SK-N-SH treated with all-trans-retinoic acid at 6 μM for 48 hours (cell line): ENCODE measurements at regions not wholly inside any gene's neighbourhood (a gene's known extent, or its start where the extent isn't known, plus 50 kb on each side); places are given as distances from the start of the nearest gene placed in this dataset.

ENCODE experiments used
- ATAC-seq: fragments of 200-7000 bp; cut with Tn5 transposase; 3 replicates; pipeline ENCODE4 v1.9.1; 2020; ENCODE audit warnings: mild to moderate bottlenecking, moderate library complexity
- ARNTL ChIP-seq: fragments of 450-650 bp; formaldehyde crosslinking; IDR thresholded peaks from 2 replicates; pipeline ENCODE4 v1.5.0; 2020; ENCODE audit warnings: low read depth, mild to moderate bottlenecking, moderate library complexity, borderline replicate concordance
- BACH2 ChIP-seq: fragments of 250-450 bp; sonication (Bioruptor Pico); IDR thresholded peaks from 2 replicates; pipeline ENCODE4 v1.9.0; 2021; ENCODE audit warnings: mild to moderate bottlenecking, borderline replicate concordance
- CSDC2 ChIP-seq: fragments of 250-450 bp; sonication (Bioruptor Pico); IDR thresholded peaks from 2 replicates; pipeline ENCODE4 v1.5.0; 2020; ENCODE audit warnings: mild to moderate bottlenecking, moderate library complexity
- ESRRG ChIP-seq: fragments of 250-450 bp; sonication (Bioruptor Pico); IDR thresholded peaks from 2 replicates; pipeline ENCODE4 v1.6.1; 2021; ENCODE audit warnings: mild to moderate bottlenecking
- GLIS3 ChIP-seq: fragments of 250-450 bp; sonication (Bioruptor Pico); IDR thresholded peaks from 2 replicates; pipeline ENCODE4 v1.5.0; 2020; ENCODE audit warnings: mild to moderate bottlenecking, moderate library complexity
- ISL1 ChIP-seq: fragments of 250-450 bp; sonication (Bioruptor Pico); IDR thresholded peaks from 2 replicates; pipeline ENCODE4 v2.1.2; 2022; ENCODE audit warnings: mild to moderate bottlenecking, moderate library complexity
- OSR1 ChIP-seq: fragments of 250-450 bp; sonication (Bioruptor Pico); IDR thresholded peaks from 2 replicates; pipeline ENCODE4 v1.8.0; 2022; ENCODE audit warnings: moderate library complexity, mild to moderate bottlenecking, inconsistent platforms
- PPARA ChIP-seq: fragments of 250-450 bp; sonication (Bioruptor Pico); IDR thresholded peaks from 2 replicates; pipeline ENCODE4 v1.5.0; 2020; ENCODE audit warnings: mild to moderate bottlenecking, borderline replicate concordance
- RARB ChIP-seq: fragments of 250-450 bp; sonication (Bioruptor Pico); IDR thresholded peaks from 2 replicates; pipeline ENCODE4 v1.8.0; 2021; ENCODE audit warnings: mild to moderate bottlenecking, moderate library complexity
- TCF4 ChIP-seq: fragments of 250-450 bp; sonication (Bioruptor Pico); IDR thresholded peaks from 2 replicates; pipeline ENCODE4 v1.8.0; 2021; ENCODE audit warnings: mild to moderate bottlenecking, moderate library complexity, borderline replicate concordance
- TOX ChIP-seq: fragments of 250-450 bp; sonication (Bioruptor Pico); IDR thresholded peaks from 2 replicates; pipeline ENCODE4 v1.8.0; 2021; ENCODE audit warnings: mild to moderate bottlenecking, moderate library complexity, borderline replicate concordance
- ZC3H10 ChIP-seq: fragments of 250-450 bp; sonication (Bioruptor Pico); IDR thresholded peaks from 2 replicates; pipeline ENCODE4 v1.5.1; 2021; ENCODE audit warnings: mild to moderate bottlenecking, moderate library complexity
- ZFP3 ChIP-seq: fragments of 250-450 bp; sonication (Bioruptor Pico); IDR thresholded peaks from 2 replicates; pipeline ENCODE4 v1.5.0; 2020; ENCODE audit warnings: mild to moderate bottlenecking, moderate library complexity
- ZFP30 ChIP-seq: fragments of 450-650 bp; formaldehyde crosslinking; IDR thresholded peaks from 2 replicates; pipeline ENCODE4 v1.5.0; 2022; ENCODE audit warnings: mild to moderate bottlenecking, moderate library complexity
- ZNF565 ChIP-seq: fragments of 450-650 bp; formaldehyde crosslinking; conservative IDR thresholded peaks from 2 replicates; pipeline ENCODE4 v1.5.0; 2020; ENCODE audit warnings: low read depth, mild to moderate bottlenecking, moderate library complexity
- ZNF70 ChIP-seq: fragments of 450-650 bp; formaldehyde crosslinking; IDR thresholded peaks from 2 replicates; pipeline ENCODE4 v1.5.0; 2020; ENCODE audit warnings: mild to moderate bottlenecking, moderate library complexity
- ZNF8 ChIP-seq: fragments of 450-650 bp; formaldehyde crosslinking; IDR thresholded peaks from 2 replicates; pipeline ENCODE4 v1.5.0; 2020; ENCODE audit warnings: mild to moderate bottlenecking, moderate library complexity
- TF ChIP-seq, protein P1 (sequence below): fragments of 250-450 bp; sonication (Bioruptor Pico); IDR thresholded peaks from 2 replicates; pipeline ENCODE4 v1.5.1; 2020; ENCODE audit warnings: low read depth, mild to moderate bottlenecking, moderate library complexity
- TF ChIP-seq, protein P2 (sequence below): fragments of 250-450 bp; sonication (Bioruptor Pico); IDR thresholded peaks from 2 replicates; pipeline ENCODE4 v1.5.1; 2021; ENCODE audit warnings: mild to moderate bottlenecking, moderate library complexity
- TF ChIP-seq, protein P3 (sequence below): fragments of 250-450 bp; sonication (Bioruptor Pico); IDR thresholded peaks from 2 replicates; pipeline ENCODE4 v1.5.0; 2020; ENCODE audit warnings: mild to moderate bottlenecking, moderate library complexity
- TF ChIP-seq, protein P4 (sequence below): fragments of 250-450 bp; sonication (Bioruptor Pico); IDR thresholded peaks from 2 replicates; pipeline ENCODE4 v1.8.0; 2020; ENCODE audit warnings: mild to moderate bottlenecking, moderate library complexity, borderline replicate concordance
- TF ChIP-seq, protein P5 (sequence below): fragments of 250-450 bp; sonication (Bioruptor Pico); IDR thresholded peaks from 2 replicates; pipeline ENCODE4 v1.8.0; 2021; ENCODE audit warnings: low read depth, mild to moderate bottlenecking, moderate library complexity, borderline replicate concordance

DNA sequence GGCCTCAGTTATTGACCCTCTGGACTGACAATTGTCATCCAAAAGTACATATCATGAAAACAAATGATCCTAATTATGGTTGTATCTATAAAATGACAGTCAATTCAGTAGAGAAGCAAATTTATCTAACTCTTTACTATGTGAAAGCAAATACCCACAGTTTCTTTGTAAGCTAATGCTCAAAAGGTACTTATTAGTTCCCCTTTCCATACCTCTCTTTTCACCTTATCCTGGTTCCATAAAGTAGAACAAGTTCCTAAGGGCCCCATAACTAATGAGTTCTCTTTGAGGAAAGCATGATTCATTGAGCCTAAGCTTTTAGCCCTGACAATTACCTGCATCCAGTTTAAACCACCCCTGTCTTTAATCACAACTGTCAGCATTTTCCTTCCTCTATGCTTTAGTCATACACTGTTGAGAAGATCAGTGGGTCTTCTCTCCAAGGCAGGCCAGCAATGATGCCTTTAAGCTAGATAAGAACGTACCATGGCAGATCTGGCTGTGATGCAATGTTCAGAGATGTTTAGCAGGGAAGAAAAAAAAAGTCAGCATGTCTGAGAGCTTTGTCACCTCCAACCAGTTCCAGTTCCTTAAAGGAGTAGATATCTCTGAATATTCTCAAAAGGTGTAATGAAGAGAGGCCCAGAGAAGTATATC is 179.7 kb upstream of the RASGEF1B start:
- ATAC-seq = no peak

DNA sequence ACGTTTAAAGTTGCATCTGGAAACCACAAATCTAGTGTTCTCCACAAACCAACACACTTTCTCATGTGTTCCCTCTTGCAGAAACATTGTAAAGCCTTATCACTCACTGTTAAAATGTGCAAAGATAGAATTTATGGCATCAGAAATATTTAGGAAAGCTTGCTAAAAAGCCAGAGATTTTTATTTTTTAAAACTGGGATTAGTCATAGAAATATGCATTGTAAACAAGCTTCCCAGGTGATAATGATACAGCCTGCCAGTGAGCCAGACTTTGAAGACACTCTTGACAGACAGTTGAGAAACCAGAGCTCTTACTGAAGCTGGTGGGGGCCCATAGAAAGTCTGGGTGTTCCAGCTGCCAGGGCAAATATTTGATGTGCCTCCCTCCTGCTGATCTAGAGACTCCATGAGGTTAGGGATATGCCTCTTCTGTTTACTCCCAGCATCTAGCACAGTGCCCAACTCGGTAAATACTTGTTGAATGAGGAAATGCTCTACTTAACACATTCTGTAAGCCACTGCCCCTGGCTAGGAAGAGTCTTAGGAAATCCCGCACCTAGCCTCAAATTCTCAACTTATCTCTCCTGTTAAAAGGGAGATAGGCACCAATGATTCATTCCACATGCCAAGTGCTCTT is 179.0 kb upstream of the RASGEF1B start:
- no peak for ATAC-seq
- TF ChIP-seq, protein P1, sequence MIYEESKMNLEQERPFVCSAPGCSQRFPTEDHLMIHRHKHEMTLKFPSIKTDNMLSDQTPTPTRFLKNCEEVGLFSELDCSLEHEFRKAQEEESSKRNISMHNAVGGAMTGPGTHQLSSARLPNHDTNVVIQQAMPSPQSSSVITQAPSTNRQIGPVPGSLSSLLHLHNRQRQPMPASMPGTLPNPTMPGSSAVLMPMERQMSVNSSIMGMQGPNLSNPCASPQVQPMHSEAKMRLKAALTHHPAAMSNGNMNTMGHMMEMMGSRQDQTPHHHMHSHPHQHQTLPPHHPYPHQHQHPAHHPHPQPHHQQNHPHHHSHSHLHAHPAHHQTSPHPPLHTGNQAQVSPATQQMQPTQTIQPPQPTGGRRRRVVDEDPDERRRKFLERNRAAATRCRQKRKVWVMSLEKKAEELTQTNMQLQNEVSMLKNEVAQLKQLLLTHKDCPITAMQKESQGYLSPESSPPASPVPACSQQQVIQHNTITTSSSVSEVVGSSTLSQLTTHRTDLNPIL = no peak
- TF ChIP-seq ZC3H10 (CRISPR knock-in tag) (no peak), ZNF565 (CRISPR knock-in tag) (no peak), OSR1 (CRISPR knock-in tag) (no peak), ISL1 (CRISPR knock-in tag) (no peak), CSDC2 (CRISPR knock-in tag) (no peak), TCF4 (CRISPR knock-in tag) (no peak), PPARA (CRISPR knock-in tag) (no peak), RARB (CRISPR knock-in tag) (no peak), ZNF8 (CRISPR knock-in tag) (no peak), ESRRG (CRISPR knock-in tag) (no peak), ZFP30 (no peak), TOX (no peak), BACH2 (no peak), ZNF70 (CRISPR knock-in tag) (no peak), ARNTL (CRISPR knock-in tag) (no peak), GLIS3 (CRISPR knock-in tag) (no peak)
- TF ChIP-seq, protein P2, sequence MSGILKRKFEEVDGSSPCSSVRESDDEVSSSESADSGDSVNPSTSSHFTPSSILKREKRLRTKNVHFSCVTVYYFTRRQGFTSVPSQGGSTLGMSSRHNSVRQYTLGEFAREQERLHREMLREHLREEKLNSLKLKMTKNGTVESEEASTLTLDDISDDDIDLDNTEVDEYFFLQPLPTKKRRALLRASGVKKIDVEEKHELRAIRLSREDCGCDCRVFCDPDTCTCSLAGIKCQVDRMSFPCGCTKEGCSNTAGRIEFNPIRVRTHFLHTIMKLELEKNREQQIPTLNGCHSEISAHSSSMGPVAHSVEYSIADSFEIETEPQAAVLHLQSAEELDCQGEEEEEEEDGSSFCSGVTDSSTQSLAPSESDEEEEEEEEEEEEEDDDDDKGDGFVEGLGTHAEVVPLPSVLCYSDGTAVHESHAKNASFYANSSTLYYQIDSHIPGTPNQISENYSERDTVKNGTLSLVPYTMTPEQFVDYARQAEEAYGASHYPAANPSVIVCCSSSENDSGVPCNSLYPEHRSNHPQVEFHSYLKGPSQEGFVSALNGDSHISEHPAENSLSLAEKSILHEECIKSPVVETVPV (CRISPR knock-in tag) = no peak
- TF ChIP-seq, protein P3, sequence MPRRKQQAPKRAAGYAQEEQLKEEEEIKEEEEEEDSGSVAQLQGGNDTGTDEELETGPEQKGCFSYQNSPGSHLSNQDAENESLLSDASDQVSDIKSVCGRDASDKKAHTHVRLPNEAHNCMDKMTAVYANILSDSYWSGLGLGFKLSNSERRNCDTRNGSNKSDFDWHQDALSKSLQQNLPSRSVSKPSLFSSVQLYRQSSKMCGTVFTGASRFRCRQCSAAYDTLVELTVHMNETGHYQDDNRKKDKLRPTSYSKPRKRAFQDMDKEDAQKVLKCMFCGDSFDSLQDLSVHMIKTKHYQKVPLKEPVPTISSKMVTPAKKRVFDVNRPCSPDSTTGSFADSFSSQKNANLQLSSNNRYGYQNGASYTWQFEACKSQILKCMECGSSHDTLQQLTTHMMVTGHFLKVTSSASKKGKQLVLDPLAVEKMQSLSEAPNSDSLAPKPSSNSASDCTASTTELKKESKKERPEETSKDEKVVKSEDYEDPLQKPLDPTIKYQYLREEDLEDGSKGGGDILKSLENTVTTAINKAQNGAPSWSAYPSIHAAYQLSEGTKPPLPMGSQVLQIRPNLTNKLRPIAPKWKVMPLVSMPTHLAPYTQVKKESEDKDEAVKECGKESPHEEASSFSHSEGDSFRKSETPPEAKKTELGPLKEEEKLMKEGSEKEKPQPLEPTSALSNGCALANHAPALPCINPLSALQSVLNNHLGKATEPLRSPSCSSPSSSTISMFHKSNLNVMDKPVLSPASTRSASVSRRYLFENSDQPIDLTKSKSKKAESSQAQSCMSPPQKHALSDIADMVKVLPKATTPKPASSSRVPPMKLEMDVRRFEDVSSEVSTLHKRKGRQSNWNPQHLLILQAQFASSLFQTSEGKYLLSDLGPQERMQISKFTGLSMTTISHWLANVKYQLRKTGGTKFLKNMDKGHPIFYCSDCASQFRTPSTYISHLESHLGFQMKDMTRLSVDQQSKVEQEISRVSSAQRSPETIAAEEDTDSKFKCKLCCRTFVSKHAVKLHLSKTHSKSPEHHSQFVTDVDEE (CRISPR knock-in tag) = no peak
- TF ChIP-seq, protein P4, sequence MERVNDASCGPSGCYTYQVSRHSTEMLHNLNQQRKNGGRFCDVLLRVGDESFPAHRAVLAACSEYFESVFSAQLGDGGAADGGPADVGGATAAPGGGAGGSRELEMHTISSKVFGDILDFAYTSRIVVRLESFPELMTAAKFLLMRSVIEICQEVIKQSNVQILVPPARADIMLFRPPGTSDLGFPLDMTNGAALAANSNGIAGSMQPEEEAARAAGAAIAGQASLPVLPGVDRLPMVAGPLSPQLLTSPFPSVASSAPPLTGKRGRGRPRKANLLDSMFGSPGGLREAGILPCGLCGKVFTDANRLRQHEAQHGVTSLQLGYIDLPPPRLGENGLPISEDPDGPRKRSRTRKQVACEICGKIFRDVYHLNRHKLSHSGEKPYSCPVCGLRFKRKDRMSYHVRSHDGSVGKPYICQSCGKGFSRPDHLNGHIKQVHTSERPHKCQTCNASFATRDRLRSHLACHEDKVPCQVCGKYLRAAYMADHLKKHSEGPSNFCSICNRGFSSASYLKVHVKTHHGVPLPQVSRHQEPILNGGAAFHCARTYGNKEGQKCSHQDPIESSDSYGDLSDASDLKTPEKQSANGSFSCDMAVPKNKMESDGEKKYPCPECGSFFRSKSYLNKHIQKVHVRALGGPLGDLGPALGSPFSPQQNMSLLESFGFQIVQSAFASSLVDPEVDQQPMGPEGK (CRISPR knock-in tag) = no peak

More for the DNA sequence above, 179.7 kb upstream of the RASGEF1B start:
- TF ChIP-seq TCF4 (CRISPR knock-in tag) = no peak
- TF ChIP-seq GLIS3 (CRISPR knock-in tag) = no peak
- no peak for TF ChIP-seq ISL1 (CRISPR knock-in tag)
- no peak for TF ChIP-seq OSR1 (CRISPR knock-in tag)

DNA sequence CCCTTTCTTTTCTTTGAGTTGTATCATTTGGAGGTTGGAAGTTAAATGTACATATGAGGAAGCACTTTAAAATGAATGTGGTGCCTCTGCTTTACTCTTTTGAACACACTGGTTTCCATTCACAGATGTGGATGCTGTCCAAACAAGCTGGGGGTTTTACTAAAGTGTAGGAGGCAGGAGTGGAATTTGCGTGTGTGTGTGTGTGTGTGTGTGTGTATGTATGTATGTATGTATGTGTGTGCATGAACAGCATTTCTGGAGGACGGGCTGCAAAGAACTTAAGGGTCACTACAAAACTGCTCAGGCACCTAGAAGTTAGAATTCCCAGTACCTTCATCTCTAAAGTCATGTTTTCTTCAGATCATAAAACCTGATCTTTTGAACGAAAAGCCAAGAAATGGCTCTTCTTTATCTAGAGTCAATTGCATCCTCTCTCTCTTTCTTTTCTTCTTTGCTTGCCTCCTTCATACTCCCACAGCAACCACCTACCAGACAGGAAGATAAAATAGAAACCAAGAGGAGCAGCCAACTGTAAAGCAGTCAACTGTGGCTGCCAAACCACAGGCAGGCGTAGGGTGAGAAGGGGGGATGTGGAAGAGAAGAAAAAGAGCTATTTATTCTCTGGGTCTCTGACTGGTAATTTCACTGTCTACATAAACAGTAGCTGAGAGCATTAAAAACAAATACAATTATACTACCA is 177.0 kb upstream of the RASGEF1B start:
- ATAC-seq = no peak
- TF ChIP-seq ARNTL (CRISPR knock-in tag) = no peak
- TF ChIP-seq, protein P5, sequence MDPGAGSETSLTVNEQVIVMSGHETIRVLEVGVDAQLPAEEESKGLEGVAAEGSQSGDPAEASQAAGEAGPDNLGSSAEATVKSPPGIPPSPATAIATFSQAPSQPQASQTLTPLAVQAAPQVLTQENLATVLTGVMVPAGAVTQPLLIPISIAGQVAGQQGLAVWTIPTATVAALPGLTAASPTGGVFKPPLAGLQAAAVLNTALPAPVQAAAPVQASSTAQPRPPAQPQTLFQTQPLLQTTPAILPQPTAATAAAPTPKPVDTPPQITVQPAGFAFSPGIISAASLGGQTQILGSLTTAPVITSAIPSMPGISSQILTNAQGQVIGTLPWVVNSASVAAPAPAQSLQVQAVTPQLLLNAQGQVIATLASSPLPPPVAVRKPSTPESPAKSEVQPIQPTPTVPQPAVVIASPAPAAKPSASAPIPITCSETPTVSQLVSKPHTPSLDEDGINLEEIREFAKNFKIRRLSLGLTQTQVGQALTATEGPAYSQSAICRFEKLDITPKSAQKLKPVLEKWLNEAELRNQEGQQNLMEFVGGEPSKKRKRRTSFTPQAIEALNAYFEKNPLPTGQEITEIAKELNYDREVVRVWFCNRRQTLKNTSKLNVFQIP (CRISPR knock-in tag) = no peak
- TF ChIP-seq BACH2 = no peak
- no peak for TF ChIP-seq ISL1 (CRISPR knock-in tag)
- TF ChIP-seq, protein P3 (CRISPR knock-in tag) = no peak
- no peak for TF ChIP-seq PPARA (CRISPR knock-in tag)
- no peak for TF ChIP-seq TOX
- TF ChIP-seq CSDC2 (CRISPR knock-in tag) = no peak
- TF ChIP-seq, protein P1 = no peak
- no peak for TF ChIP-seq ZFP30
- TF ChIP-seq ZFP3 (CRISPR knock-in tag) = no peak
- no peak for TF ChIP-seq ZNF8 (CRISPR knock-in tag)
